H1 (cell line): ENCODE measurements at regions not wholly inside any gene's neighbourhood (a gene's known extent, or its start where the extent isn't known, plus 50 kb on each side); places are given as distances from the start of the nearest gene placed in this dataset.

Experiments used
- EZH2 ChIP-seq: fragments of 200-600 bp; sonication (generic); IDR thresholded peaks from 2 replicates; pipeline ENCODE4 v1.7.1; 2012; ENCODE audit warnings: low read depth, mild to moderate bottlenecking, moderate library complexity, low read length, inconsistent platforms; ENCODE audit not compliant: severe bottlenecking
- HDAC2 ChIP-seq, 2 experiments: fragments of 300-600 bp in 1 of 2; sonication (generic) in 1 of 2; IDR thresholded peaks; 2 replicates each; pipeline ENCODE4 v1.6.1; 2011 to 2012; ENCODE audit warnings: low read depth in 2 of 2, low read length in 2 of 2, mild to moderate bottlenecking in 2 of 2, moderate library complexity in 2 of 2, borderline replicate concordance in 1 of 2, inconsistent platforms in 1 of 2
- TCF12 ChIP-seq: IDR thresholded peaks from 2 replicates; pipeline ENCODE4 v1.6.1; 2011; ENCODE audit warnings: low read depth, mild to moderate bottlenecking, low read length

- no peak for TF ChIP-seq EZH2
- no peak for TF ChIP-seq HDAC2 (IDR thresholded peaks at IDR 0.05; ENCODE audit: borderline replicate concordance in 1 of 2, low read depth in 2 of 2, low read length in 2 of 2)
- no peak for TF ChIP-seq TCF12
These were observed 1298.6 kb downstream of the SI start for GRCh38 chr3:163779396-163780344.
